ENCODE measurements at regions not wholly inside any gene's neighbourhood (a gene's known extent, or its start where the extent isn't known, plus 50 kb on each side); places are given as distances from the start of the nearest gene placed in this dataset.

- DNase-seq: no peak
- Histone ChIP-seq H3K27me3 (ENCODE audit: control insufficient read depth, insufficient read depth, low read length, poor library complexity, severe bottlenecking) (peaks cover 60% of the 10 kb centered on the region), H3K9me3 (ENCODE audit: control insufficient read depth, low read length) (no peaks in the 10 kb centered on the region), H3K27ac (ENCODE audit: low read depth, low read length) (no peak overlapping the region), H3K9ac (ENCODE audit: extremely low read depth, low read length, poor library complexity, severe bottlenecking) (no peak overlapping the region), H3K36me3 (ENCODE audit: control insufficient read depth, insufficient read depth, low read length) (no peaks in the 10 kb centered on the region), H3K4me3 (ENCODE audit: low read length) (no peak overlapping the region), H3K4me1 (ENCODE audit: control insufficient read depth, insufficient read depth, low read length) (peaks cover 8% of the 10 kb centered on the region)
- H3K36me3 Mint-ChIP-seq (ENCODE audit: low read depth): no peaks in the 10 kb centered on the region
- no peak for TF ChIP-seq CTCF (conservative IDR thresholded peaks at IDR 0.05)
- H3K27ac Mint-ChIP-seq: no peak overlapping the region
- no peaks in the 10 kb centered on the region for H3K9me3 Mint-ChIP-seq
- H3K4me3 Mint-ChIP-seq: no peak overlapping the region
- H3K4me1 Mint-ChIP-seq: peaks cover 10% of the 10 kb centered on the region
- H3K27me3 Mint-ChIP-seq (ENCODE audit: insufficient read depth): peaks cover 80% of the 10 kb centered on the region
- 81 to 83% methylated on average over 5 to 6 of the region's 7 CpGs for WGBS, 2 experiments (ENCODE audit: insufficient coverage in 1 of 2, insufficient read length in 1 of 2)
Observed at GRCh38 chr20:56689318-56689717, 60.2 kb downstream of the TFAP2C start.

- no peaks in the 10 kb centered on the region for H3K36me3 Mint-ChIP-seq (ENCODE audit: low read depth)
- Histone ChIP-seq H3K9ac (ENCODE audit: extremely low read depth, low read length, poor library complexity, severe bottlenecking) (no peak overlapping the region), H3K4me1 (ENCODE audit: control insufficient read depth, insufficient read depth, low read length) (peaks cover 8% of the 10 kb centered on the region), H3K36me3 (ENCODE audit: control insufficient read depth, insufficient read depth, low read length) (no peaks in the 10 kb centered on the region), H3K9me3 (ENCODE audit: control insufficient read depth, low read length) (no peaks in the 10 kb centered on the region), H3K27ac (ENCODE audit: low read depth, low read length) (no peak overlapping the region), H3K4me3 (ENCODE audit: low read length) (no peak overlapping the region), H3K27me3 (ENCODE audit: control insufficient read depth, insufficient read depth, low read length, poor library complexity, severe bottlenecking) (peaks cover 64% of the 10 kb centered on the region)
- H3K27ac Mint-ChIP-seq: no peak overlapping the region
- peaks cover 83% of the 10 kb centered on the region for H3K27me3 Mint-ChIP-seq (ENCODE audit: insufficient read depth)
- TF ChIP-seq CTCF (conservative IDR thresholded peaks at IDR 0.05): no peak
- DNase-seq: no peak
- peaks cover 10% of the 10 kb centered on the region for H3K4me1 Mint-ChIP-seq
- 69 to 71% methylated on average over 6 to 8 of the region's 8 CpGs for WGBS, 2 experiments (ENCODE audit: insufficient coverage in 1 of 2, insufficient read length in 1 of 2)
- H3K4me3 Mint-ChIP-seq: no peak overlapping the region
- H3K9me3 Mint-ChIP-seq: no peaks in the 10 kb centered on the region
Observed at GRCh38 chr20:56689852-56690485, 60.9 kb downstream of the TFAP2C start.

- no peak overlapping the region for H3K4me3 ChIP-seq (ENCODE audit: low read length)
- H3K4me1 ChIP-seq (ENCODE audit: control insufficient read depth, insufficient read depth, low read length): peaks cover 8% of the 10 kb centered on the region
- WGBS, 2 experiments (ENCODE audit: insufficient coverage in 1 of 2, insufficient read length in 1 of 2): 61 to 80% methylated on average over 7 to 11 of the region's 11 CpGs
- no peaks in the 10 kb centered on the region for H3K9me3 ChIP-seq (ENCODE audit: control insufficient read depth, low read length)
- no peak overlapping the region for H3K4me3 Mint-ChIP-seq
- H3K4me1 Mint-ChIP-seq: peaks cover 10% of the 10 kb centered on the region
- H3K9me3 Mint-ChIP-seq: no peaks in the 10 kb centered on the region
- DNase-seq: no peak
- no peaks in the 10 kb centered on the region for H3K36me3 Mint-ChIP-seq (ENCODE audit: low read depth)
- peaks cover 80% of the 10 kb centered on the region for H3K27me3 Mint-ChIP-seq (ENCODE audit: insufficient read depth)
- H3K27ac ChIP-seq (ENCODE audit: low read depth, low read length): no peak overlapping the region
- H3K36me3 ChIP-seq (ENCODE audit: control insufficient read depth, insufficient read depth, low read length): no peaks in the 10 kb centered on the region
- no peak for TF ChIP-seq CTCF (conservative IDR thresholded peaks at IDR 0.05)
- peaks cover 64% of the 10 kb centered on the region for H3K27me3 ChIP-seq (ENCODE audit: control insufficient read depth, insufficient read depth, low read length, poor library complexity, severe bottlenecking)
- no peak overlapping the region for H3K9ac ChIP-seq (ENCODE audit: extremely low read depth, low read length, poor library complexity, severe bottlenecking)
- no peak overlapping the region for H3K27ac Mint-ChIP-seq
Observed at GRCh38 chr20:56690531-56691175, 61.5 kb downstream of the TFAP2C start.

Data from endodermal cell (in vitro differentiated cells).